Ovary (tissue), 1 donor: ENCODE measurements at regions not wholly inside any gene's neighbourhood (a gene's known extent, or its start where the extent isn't known, plus 50 kb on each side); places are given as distances from the start of the nearest gene placed in this dataset.

Source experiments
- EP300 ChIP-seq: sonication (generic); formaldehyde crosslinking; IDR thresholded peaks from one replicate; pipeline ENCODE4 v1.6.1; 2017; ENCODE audit warnings: antibody characterized with exemption
- POLR2A ChIP-seq: fragments of 450-650 bp; IDR thresholded peaks from one replicate; pipeline ENCODE4 v1.6.1; 2017; ENCODE audit warnings: antibody characterized with exemption, mild to moderate bottlenecking, moderate library complexity

DNA sequence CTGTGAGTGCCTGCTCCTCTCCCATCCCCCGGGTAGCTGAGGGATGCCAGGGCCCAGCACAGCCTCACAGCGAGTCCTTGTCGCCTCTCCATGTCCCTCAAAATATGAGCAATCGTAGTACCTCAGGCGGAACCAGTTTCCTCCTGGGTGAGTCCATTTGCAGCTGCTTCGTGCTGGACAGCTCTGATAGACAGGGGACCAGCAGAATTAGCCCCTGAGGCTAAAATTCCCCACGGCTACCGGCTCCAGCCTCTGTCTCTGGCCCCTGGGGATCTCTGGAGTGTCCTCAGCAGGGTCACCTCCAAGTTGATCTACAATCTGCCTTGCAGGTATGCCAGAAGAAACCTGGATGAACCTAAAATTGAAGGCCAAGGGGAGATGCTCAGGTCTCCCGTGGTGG is 115.8 kb upstream of the FBXL7 start:
- TF ChIP-seq EP300 (no peak), POLR2A (no peak)
